ENCODE measurements at regions not wholly inside any gene's neighbourhood (a gene's known extent, or its start where the extent isn't known, plus 50 kb on each side); places are given as distances from the start of the nearest gene placed in this dataset.
"Not testable (repeated sequence)": the region's sequence is repeated elsewhere in the genome, so short reads cannot be mapped to it uniquely, and the experiment has no call there.

- no peak for DNase-seq (ENCODE audit: low read depth in 2 of 3, low spot score in 2 of 3)
Observed at GRCh38 chr4:188432328-188432727, 293.1 kb downstream of the TRIML1 start.

GRCh38 chr4:188433741-188434315 lies 294.6 kb downstream of the TRIML1 start:
- DNase-seq (ENCODE audit: low read depth in 2 of 3, low spot score in 2 of 3) = no peak

GRCh38 chr4:188434643-188435042 lies 295.4 kb downstream of the TRIML1 start:
- DNase-seq (ENCODE audit: low read depth in 2 of 3, low spot score in 2 of 3) = no peak

GRCh38 chr4:188435381-188435780 lies 296.1 kb downstream of the TRIML1 start:
- no peak for DNase-seq (ENCODE audit: low read depth in 2 of 3, low spot score in 2 of 3)

- no peak for DNase-seq (ENCODE audit: low read depth in 2 of 3, low spot score in 2 of 3)
Observed at GRCh38 chr4:188437535-188437934, 298.3 kb downstream of the TRIML1 start.

GRCh38 chr4:188438391-188438824 lies 299.2 kb downstream of the TRIML1 start:
- DNase-seq (ENCODE audit: low read depth in 2 of 3, low spot score in 2 of 3) = not testable (repeated sequence)

- no peak for DNase-seq (ENCODE audit: low read depth in 2 of 3, low spot score in 2 of 3)
Observed at GRCh38 chr4:188439641-188440311, 300.5 kb downstream of the TRIML1 start.

- no peak for DNase-seq (ENCODE audit: low read depth in 2 of 3, low spot score in 2 of 3)
Observed at GRCh38 chr4:188444500-188444899, 305.3 kb downstream of the TRIML1 start.

GRCh38 chr4:188448996-188449395 lies 309.8 kb downstream of the TRIML1 start:
- not testable (repeated sequence) for DNase-seq (ENCODE audit: low read depth in 2 of 3, low spot score in 2 of 3)

GRCh38 chr4:188450571-188450970 lies 311.3 kb downstream of the TRIML1 start:
- DNase-seq (ENCODE audit: low read depth in 2 of 3, low spot score in 2 of 3) = no peak

GRCh38 chr4:188452097-188452496 lies 312.9 kb downstream of the TRIML1 start:
- DNase-seq (ENCODE audit: low read depth in 2 of 3, low spot score in 2 of 3) = no peak

- DNase-seq (ENCODE audit: low read depth in 2 of 3, low spot score in 2 of 3) = no peak
Observed at GRCh38 chr4:188454575-188454974, 315.3 kb downstream of the TRIML1 start.

GRCh38 chr4:188455062-188455752 lies 316.0 kb downstream of the TRIML1 start:
- DNase-seq (ENCODE audit: low read depth in 2 of 3, low spot score in 2 of 3) = no peak

- no peak for DNase-seq (ENCODE audit: low read depth in 2 of 3, low spot score in 2 of 3)
Observed at GRCh38 chr4:188459381-188459780, 320.1 kb downstream of the TRIML1 start.

- DNase-seq (ENCODE audit: low read depth in 2 of 3, low spot score in 2 of 3) = no peak
Observed at GRCh38 chr4:188463909-188464308, 324.7 kb downstream of the TRIML1 start.

- DNase-seq (ENCODE audit: low read depth in 2 of 3, low spot score in 2 of 3) = no peak
Observed at GRCh38 chr4:188466001-188466400, 326.8 kb downstream of the TRIML1 start.

- no peak for DNase-seq (ENCODE audit: low read depth in 2 of 3, low spot score in 2 of 3)
Observed at GRCh38 chr4:188484256-188484655, 345.0 kb downstream of the TRIML1 start.

- no peak for DNase-seq (ENCODE audit: low read depth in 2 of 3, low spot score in 2 of 3)
Observed at GRCh38 chr4:188485906-188486305, 346.7 kb downstream of the TRIML1 start.

- no peak for DNase-seq (ENCODE audit: low read depth in 2 of 3, low spot score in 2 of 3)
Observed at GRCh38 chr4:188492886-188493285, 353.6 kb downstream of the TRIML1 start.

GRCh38 chr4:188495169-188495568 lies 355.9 kb downstream of the TRIML1 start:
- DNase-seq (ENCODE audit: low read depth in 2 of 3, low spot score in 2 of 3) = no peak

GRCh38 chr4:188511431-188511830 lies 372.2 kb downstream of the TRIML1 start:
- DNase-seq (ENCODE audit: low read depth in 2 of 3, low spot score in 2 of 3) = no peak

GRCh38 chr4:188532751-188533150 lies 393.5 kb downstream of the TRIML1 start:
- no peak for DNase-seq (ENCODE audit: low read depth in 2 of 3, low spot score in 2 of 3)
